ENCODE measurements at regions not wholly inside any gene's neighbourhood (a gene's known extent, or its start where the extent isn't known, plus 50 kb on each side); places are given as distances from the start of the nearest gene placed in this dataset. TPM values are rescaled to one million over a fixed set of nuclear protein-coding genes. Genes with fewer than 3 reads are reported as not detected.
A peak's percentile ranks its signal among the peaks of the same experiment; 100 is the strongest.
"Not testable (repeated sequence)": the region's sequence is repeated elsewhere in the genome, so short reads cannot be mapped to it uniquely, and the experiment has no call there.

DNA sequence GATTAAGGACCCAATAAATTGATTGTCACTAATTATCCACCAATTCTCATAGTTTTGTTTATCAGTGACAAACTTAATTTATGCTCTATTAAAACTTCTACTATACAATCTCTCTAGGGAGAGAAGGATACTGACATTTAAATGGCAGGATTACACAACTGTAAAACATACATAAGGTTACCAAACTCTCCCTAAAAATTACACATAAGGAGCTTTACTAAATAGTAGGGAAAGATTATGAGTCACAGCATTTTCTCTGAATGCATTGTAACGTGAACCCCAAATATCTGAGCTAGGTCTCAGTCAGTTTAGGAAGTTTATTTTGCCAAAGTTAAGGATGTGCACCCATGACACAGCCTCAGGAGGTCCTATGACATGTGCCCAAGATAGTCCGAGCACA, 2140.6 kb downstream of the NCAM2 start:
- no peak overlapping the region for H3K27ac Mint-ChIP-seq
- no peaks in the 10 kb centered on the region for H3K36me3 Mint-ChIP-seq
- no peaks in the 10 kb centered on the region for H3K27me3 Mint-ChIP-seq
- H3K4me3 Mint-ChIP-seq = no peak overlapping the region
- no peaks in the 10 kb centered on the region for H3K4me1 Mint-ChIP-seq (ENCODE audit: unreplicated experiment)
- TF ChIP-seq, protein P1, sequence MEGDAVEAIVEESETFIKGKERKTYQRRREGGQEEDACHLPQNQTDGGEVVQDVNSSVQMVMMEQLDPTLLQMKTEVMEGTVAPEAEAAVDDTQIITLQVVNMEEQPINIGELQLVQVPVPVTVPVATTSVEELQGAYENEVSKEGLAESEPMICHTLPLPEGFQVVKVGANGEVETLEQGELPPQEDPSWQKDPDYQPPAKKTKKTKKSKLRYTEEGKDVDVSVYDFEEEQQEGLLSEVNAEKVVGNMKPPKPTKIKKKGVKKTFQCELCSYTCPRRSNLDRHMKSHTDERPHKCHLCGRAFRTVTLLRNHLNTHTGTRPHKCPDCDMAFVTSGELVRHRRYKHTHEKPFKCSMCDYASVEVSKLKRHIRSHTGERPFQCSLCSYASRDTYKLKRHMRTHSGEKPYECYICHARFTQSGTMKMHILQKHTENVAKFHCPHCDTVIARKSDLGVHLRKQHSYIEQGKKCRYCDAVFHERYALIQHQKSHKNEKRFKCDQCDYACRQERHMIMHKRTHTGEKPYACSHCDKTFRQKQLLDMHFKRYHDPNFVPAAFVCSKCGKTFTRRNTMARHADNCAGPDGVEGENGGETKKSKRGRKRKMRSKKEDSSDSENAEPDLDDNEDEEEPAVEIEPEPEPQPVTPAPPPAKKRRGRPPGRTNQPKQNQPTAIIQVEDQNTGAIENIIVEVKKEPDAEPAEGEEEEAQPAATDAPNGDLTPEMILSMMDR (conservative IDR thresholded peaks at IDR 0.05) = no peak
- no peak for DNase-seq (ENCODE audit: extremely low spot score, unreplicated experiment)
- no peaks in the 10 kb centered on the region for H3K9me3 Mint-ChIP-seq

DNA sequence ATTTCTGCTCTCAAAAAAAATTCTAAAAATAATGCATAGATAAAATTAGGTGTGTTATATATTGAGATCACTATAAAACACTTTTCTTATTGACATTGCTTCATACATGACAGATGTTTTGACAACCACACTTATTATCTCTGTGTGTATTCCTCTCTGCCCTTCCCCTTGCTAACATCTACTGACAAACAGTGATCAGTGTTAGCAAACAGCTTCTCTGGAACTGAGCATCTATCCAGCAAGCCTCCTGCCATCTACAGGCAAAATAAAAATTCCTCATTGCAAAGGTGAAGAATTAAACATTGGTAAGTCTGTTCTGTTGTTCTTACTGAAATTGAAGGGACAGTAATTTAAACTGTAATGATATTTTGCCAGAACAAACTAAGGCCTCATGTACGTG, 2153.9 kb downstream of the NCAM2 start:
- TF ChIP-seq, protein P1 (conservative IDR thresholded peaks at IDR 0.05) = no peak
- Mint-ChIP-seq H3K27ac (no peak overlapping the region), H3K4me3 (no peak overlapping the region), H3K4me1 (ENCODE audit: unreplicated experiment) (no peaks in the 10 kb centered on the region), H3K9me3 (no peaks in the 10 kb centered on the region), H3K36me3 (no peaks in the 10 kb centered on the region), H3K27me3 (no peaks in the 10 kb centered on the region)
- DNase-seq (ENCODE audit: extremely low spot score, unreplicated experiment) = no peak

DNA sequence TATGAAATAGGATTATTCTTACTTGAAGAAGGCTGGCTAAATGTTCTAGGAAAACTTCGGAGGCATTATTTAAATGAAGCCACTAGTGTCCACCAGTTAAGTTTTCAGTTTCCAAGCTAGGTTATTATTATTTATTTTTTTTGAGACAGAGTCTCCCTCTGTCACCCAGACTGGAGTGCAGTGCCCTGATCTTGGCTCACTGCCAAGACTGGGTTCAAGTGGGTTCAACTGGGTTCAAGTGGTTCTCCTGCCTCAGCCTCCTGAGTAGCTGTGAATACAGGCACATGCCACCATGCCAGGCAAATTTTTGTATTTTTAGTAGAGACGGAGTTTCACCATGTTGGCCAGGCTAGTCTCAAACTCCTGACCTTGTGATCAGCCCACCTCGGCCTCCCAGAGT, 2155.6 kb downstream of the NCAM2 start:
- H3K4me1 Mint-ChIP-seq (ENCODE audit: unreplicated experiment); H3K9me3 Mint-ChIP-seq; H3K4me3 Mint-ChIP-seq; H3K36me3 Mint-ChIP-seq; H3K27me3 Mint-ChIP-seq; H3K27ac Mint-ChIP-seq; DNase-seq (ENCODE audit: extremely low spot score, unreplicated experiment): not testable (repeated sequence)

DNA sequence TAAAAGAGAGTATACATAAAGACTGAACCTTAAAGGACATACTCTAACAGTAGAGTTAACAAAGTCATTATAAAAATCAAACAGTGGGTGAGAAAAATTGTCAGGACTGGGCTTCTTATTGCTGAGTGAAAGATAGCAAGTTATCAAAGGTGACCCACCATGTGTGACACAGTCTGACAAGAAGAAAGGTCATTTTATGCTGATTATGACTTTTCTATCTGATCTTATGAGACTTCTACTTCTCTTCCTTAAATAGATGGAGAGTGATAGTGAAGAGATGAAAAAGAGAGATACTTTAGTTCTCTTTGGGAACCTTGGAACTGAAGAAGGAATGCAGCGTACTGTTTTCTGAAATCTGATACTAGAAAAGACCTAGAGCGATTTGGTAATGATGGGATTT, 2157.1 kb downstream of the NCAM2 start:
- Mint-ChIP-seq H3K4me1 (ENCODE audit: unreplicated experiment) (no peaks in the 10 kb centered on the region), H3K9me3 (no peaks in the 10 kb centered on the region), H3K27me3 (no peaks in the 10 kb centered on the region), H3K4me3 (no peak overlapping the region), H3K27ac (no peak overlapping the region), H3K36me3 (no peaks in the 10 kb centered on the region)
- DNase-seq (ENCODE audit: extremely low spot score, unreplicated experiment) = no peak
- TF ChIP-seq, protein P1 (conservative IDR thresholded peaks at IDR 0.05) = no peak

DNA sequence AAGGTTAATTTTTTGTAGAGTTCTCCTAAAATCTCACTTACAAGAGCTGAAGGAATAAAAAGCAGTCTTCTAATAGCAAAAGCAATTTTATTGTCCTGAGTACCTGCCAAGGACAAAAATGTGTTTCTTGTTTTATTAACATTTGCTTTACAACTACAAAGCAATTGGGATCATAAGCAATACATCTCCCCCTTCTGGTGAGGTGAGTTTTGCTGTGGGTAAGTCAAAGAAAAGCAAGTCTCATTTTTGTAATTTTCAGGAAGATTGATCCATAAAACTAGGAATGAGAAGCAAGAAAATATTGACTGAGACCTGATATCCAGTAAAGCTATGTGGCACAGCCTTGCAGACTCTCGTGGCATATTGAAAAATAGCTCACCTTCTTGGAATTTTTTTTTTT, 2162.7 kb downstream of the NCAM2 start:
- Mint-ChIP-seq H3K27me3 (no peaks in the 10 kb centered on the region), H3K9me3 (no peaks in the 10 kb centered on the region), H3K4me3 (no peak overlapping the region), H3K36me3 (no peaks in the 10 kb centered on the region), H3K27ac (no peak overlapping the region), H3K4me1 (ENCODE audit: unreplicated experiment) (no peaks in the 10 kb centered on the region)
- DNase-seq (ENCODE audit: extremely low spot score, unreplicated experiment) = no peak
- TF ChIP-seq, protein P1 (conservative IDR thresholded peaks at IDR 0.05) = peak; percentile 22

GRCh38 chr21:23162198-23162946, 2164.2 kb downstream of the NCAM2 start:
- Mint-ChIP-seq H3K4me3 (no peak overlapping the region), H3K9me3 (no peaks in the 10 kb centered on the region), H3K27me3 (no peaks in the 10 kb centered on the region), H3K4me1 (ENCODE audit: unreplicated experiment) (no peaks in the 10 kb centered on the region), H3K27ac (no peak overlapping the region), H3K36me3 (no peaks in the 10 kb centered on the region)
- DNase-seq (ENCODE audit: extremely low spot score, unreplicated experiment) = no peak
- TF ChIP-seq, protein P1 (conservative IDR thresholded peaks at IDR 0.05) = no peak

Small RNAs in the stretch of these regions (microRNA-seq; reads per million reads assigned to microRNA genes)
- gene MIR6130 = not detected

Measured in type B pancreatic cell (in vitro differentiated cells).